Activated naive CD4-positive, alpha-beta T cell treated with anti-CD3 and anti-CD28 coated beads, Interleukin-2, amount 50 U/mL, for 16 hours (primary cell): ENCODE measurements at regions not wholly inside any gene's neighbourhood (a gene's known extent, or its start where the extent isn't known, plus 50 kb on each side); places are given as distances from the start of the nearest gene placed in this dataset.
"Not testable (repeated sequence)": the region's sequence is repeated elsewhere in the genome, so short reads cannot be mapped to it uniquely, and the experiment has no call there.

Experiments used
- DNase-seq: peaks from one replicate; pipeline ENCODE4 v3.0.0-alpha.2; 2020

DNA sequence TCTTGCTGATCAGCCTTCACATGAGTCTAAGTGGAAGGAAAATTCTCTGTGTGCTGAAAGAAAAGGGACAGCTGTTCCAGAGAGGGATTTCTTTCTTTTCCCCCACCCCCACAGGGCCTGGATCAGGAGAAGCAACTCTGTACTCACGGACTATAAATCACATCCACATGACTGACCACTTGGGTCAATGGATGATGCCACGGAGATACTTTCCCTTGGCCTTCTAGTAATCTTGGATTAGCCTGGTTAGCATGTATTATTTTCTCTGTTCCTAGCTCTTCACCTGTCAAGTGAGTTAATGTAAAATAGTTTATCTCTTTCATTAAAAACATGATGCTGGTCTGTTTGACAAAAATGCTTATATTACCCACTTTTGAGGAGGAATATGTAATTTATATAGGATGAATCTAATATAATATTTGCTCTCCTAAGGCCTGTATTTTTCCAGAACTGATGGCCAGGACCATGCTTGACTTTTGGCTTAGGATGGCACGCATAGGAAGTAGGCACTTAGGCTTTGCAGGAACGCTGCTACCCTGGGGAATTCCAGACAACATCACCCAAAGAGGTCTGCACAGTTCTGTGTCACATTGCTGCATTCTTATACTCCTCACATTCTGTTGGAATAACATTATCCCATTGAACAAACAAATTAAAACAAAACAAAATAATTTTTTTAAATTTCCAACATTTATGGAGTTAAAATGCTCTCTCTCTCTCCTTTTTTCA is 892.1 kb downstream of the TLE1 start:
- no peak for DNase-seq

DNA sequence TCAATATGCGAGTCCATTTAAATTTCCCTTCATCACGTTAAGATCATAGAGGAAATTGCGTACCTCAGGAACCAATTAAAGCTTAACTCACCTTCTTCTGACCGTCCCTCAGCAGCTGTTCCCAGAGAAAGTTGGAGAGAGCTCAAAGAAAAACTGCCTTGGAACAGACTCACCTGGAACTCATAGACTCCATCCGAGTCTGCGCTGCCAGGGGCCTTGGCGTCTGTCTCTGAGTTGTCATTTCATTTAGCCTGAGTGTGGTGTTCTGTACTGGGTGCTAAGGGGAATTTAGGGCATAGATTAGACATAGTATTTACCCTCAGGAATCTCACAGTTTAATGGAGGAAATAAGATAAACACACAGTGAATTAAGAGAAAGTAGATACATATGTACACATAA is 892.7 kb downstream of the TLE1 start:
- no peak for DNase-seq

DNA sequence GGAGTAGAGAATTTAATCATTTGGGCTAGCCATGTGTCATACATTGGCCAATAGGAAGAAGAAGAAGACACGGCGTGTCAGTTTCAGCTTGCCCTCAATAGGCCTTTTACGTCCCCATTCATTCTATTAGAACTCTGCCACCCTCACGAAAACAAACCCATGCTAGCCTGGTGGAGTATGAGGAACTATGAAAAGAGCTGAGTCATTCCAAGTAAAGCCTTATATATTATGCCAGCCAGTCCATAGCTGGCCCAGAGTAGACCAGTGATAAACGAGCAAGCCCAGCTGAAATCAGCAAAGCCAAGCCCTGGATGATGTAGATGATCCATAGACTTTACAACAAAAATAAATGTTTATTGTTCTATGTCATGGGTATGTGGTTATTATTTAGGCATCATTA is 895.1 kb downstream of the TLE1 start:
- no peak for DNase-seq

DNA sequence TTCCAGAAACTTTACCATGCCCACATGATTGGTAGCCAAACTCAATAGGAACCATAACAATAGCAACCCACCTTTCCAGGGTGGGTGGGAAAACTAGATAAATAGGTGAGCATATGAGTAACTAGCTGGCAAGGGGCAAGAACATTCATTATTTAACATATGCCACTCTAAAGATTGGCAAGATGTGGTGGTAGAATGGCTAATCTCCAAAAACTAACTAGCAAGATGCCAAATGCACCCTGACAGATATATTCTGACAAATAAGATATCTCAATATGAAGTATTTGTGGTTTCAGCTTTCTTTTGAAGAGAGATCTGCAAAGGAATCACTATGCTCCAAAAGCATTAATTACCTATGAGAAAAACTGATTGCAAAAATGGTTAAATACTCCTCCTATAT is 895.6 kb downstream of the TLE1 start:
- DNase-seq, result no peak

DNA sequence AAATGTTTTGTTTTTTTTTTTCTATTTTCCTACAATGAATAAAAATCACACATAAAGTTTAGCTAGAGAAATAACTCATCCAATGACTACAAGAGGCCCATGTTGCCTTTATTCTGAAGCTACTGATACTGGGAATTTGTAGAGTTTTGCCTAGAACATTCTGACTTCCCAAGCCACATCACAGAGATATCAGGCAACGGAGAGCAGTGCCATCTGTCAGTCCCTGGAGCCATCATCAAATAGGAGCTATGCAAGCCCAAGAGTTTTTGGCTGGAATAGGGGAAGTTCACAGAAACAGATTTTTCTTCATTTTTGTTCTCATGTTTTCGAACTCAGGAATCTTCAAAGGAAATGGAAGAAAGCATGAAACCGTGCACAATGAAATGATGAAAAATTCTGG is 896.6 kb downstream of the TLE1 start:
- no peak for DNase-seq

DNA sequence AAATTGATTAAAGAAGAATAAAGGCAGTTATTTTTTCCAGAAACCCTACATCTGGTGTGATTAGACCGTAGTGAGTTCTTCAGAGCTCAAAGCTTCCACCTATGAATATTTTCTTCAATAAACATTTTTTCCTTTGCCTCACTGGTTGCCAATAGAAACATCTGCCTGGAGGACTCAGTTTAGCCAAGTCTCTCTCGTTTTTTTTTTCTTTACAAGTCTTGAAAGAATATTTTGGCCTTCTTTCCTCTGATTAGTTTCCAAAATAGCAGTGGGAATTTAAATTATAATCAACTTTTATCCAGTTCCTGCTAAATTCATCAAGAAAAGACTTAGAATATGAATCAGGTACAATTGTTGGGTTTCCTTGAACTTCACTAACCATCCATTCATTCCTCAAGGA is 897.5 kb downstream of the TLE1 start:
- no peak for DNase-seq

DNA sequence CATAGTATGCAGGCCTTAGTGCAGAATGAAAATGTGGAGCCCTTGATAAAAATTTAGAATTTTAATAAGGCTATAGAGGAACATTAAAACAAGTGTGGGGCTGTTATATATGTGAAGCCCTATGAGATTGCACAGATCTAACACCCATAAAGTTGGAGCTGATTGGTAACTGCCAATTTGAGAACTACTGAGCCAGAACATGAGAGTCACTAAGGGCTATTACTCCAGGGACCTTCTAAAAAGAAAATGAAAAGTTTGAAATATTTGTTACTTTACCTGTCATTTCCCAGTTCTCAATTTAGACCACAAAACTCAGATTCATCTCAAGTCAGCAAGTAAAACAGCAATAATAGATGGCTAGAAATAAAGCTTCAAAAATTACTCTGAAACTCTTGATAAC is 898.6 kb downstream of the TLE1 start:
- no peak for DNase-seq

DNA sequence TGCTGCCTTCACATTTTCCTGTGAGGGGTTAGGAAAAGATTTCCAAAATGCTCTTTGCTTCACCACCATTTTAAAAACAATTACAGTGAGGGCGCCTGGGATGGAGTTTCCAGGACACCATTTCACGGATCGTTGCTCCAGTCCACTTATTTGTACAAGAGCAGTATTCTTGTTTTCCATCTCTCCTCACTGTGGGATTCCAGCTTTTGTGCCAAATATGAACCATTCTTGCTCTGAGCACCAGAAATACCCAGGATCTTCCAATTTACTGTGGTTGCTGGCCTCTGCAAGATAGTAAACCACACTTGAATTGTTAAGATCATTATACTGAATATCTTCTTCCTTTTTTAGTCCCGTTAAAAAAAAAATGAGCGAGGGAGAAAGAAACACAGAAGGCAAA is 899.5 kb downstream of the TLE1 start:
- DNase-seq, result no peak

DNA sequence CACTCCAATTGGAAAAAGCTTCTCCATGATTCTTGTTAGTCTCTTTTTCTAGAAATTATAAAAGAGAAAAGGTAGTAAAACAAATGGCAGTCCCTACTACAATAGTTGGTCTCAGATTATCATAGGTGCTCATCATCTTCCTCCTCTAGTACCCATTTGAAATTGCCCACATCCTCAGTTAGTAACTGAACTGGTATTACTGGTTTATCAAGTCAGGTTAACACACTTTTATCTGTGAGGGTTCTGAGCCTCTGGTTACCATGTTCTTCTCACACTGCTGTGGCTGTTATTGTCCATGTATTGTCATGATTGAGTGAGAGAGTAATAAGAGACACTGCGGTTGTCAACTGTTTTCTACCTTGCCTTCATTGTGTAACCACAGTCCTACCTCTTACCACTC is 901.7 kb downstream of the TLE1 start:
- no peak for DNase-seq

DNA sequence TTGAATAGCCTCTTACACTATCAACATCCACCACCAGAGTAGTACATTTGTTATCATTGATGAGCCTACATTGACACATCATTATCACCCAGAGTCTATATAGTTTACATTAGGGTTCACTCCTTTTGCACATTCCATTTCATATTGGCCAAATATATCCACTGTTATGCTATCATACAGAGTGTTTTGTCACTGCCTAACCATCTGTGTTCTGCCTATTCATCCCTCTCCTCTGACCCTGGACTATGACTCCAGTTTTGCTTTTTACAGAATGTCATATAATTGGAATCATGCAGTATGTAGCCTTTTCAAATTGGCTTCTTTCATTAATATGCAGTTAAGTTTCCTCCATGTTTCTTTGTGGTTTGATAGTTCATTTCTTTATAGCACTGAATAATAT is 904.7 kb downstream of the TLE1 start:
- no peak for DNase-seq

DNA sequence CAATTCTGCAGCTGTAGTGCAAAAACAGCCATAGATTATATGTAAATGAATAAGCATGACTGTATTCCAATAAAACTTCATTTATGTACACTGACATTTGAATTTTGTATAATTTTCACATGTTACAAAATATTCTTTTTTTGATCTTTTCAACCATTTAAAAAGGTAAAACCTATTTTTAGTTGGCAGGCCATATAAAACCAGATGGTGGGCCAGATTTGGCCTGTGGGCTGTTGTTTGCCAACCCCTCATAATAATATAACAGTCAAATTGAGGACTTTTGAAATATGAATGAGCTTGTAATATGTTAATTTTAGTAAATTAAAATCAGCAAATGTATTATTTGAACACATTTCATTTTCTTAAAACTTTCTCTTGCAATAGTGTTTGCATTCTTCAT is 913.4 kb downstream of the TLE1 start:
- DNase-seq, result no peak

DNA sequence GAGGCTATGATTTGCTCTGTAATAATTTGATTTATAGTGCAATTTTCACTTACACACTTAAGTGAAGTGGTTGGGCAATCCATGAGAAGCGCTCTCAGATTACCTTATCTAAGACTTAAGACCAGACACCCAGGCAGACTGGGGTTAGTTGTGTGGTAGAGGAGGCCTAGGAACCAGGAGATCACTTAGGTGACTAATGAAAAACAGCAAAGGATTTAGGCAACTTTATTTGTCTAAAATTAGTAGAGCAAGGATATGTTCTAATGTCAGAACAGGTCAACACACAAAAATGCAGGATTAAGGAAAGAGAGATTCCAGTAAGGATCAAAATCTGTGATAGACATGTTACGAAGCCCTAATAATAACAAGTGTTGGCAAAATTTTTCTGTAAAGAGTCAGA is 913.8 kb downstream of the TLE1 start:
- no peak for DNase-seq

DNA sequence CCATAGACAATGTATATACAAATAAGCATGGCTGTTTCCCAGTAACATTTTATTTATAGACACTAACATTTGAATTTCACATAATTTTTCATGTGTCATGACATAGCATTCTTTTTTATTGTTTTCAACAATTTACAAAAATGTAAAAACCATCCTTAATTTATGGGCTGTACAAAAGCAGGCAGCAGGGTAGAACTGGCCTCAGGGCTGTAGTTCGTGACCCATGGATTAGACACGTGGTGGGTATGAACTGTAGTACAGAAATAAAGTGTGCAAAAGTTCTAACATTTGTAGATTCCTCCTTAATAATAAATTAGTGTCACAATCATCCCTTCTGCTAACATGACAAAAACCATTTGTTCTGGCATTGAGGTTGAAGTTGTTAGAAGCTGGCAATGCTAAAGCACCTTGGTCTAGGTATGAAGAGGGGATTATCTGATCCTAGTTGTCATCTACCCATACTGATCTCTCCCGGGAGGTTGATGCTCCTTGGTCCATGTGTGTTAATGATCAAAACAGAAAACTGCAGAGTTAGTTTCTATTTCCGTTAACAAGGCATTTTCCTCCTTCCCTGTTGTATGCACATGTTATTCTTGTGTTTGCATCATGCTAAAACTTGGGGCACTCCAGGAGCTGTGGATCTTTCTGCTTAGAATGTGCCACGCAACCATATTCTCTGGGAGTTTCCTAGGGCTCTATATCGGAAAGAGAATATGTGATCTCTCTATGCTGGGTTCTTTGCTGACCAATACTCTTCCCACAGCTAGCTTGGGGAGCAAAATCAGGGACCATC is 917.6 kb downstream of the TLE1 start:
- DNase-seq, result no peak

DNA sequence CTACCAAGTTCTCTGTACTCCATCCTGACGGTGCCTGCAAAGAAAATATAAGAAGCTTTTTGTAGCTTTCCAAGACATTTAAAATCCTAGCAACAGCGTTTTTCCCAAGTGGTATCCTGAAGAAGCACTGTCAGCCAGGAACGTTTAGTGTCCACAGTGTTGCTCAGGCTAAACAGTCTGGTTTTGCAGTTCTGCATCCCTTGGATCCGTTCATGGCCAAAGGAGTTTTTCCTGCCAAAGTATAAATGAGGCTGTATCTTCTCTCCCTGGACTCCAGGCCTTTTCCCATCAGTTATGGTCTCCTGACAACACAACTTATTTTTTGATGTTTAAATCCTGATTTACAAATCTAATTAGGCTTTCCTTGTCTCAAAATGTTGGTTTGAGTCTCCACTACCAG is 925.8 kb downstream of the TLE1 start:
- DNase-seq, result no peak

DNA sequence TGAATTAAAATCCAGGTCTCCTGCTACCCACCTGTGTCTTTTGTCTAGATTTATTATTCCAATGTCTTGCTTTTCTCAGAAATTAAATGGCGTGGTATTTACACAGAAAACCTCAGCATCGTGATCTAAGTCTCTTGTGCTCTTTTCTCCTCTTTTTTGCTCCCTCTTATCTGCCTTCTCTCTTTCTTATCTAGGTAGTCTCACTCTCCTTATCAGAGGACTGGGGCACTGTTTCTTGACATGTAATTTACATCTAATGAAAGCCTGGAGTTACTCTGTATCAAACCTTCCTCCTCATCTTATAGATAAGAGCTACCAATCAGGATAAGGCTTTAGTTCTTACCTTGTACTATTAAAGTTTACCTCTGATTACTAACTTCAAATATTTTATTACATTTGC is 933.8 kb downstream of the TLE1 start:
- DNase-seq, result no peak

DNA sequence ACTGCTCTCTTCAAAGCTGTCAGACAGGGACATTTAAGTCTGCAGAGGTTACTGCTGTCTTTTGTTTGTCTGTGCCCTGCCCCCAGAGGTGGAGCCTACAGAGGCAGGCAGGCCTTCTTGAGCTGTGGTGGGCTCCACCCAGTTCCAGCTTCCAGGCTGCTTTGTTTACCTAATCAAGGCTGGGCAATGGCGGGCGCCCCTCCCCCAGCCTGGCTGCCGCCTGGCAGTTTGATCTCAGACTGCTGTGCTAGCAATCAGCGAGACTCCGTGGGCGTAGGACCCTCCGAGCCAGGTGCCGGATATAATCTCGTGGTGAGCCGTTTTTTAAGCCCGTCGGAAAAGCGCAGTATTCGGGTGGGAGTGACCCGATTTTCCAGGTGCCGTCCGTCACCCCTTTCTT is 942.3 kb downstream of the TLE1 start:
- DNase-seq, result not testable (repeated sequence)

DNA sequence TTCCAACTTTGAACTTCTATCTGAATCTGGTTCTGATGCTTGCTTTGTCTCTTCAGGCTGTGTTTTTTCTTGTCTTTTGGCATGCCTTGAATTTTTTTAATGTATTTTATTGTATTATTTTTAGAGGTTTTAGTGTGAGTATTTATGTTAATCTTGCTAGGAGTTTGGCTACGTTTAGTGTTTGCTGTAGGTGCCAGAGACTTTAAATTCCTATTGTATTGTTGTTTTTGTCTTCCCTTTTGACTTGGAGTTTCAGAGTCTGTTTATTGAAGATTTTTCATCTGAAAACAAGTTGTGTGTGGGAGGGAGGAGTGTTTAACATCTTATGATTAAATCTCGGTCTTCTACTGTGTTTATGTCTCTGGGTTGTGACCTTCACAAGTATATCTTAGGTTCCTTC is 956.8 kb downstream of the TLE1 start:
- no peak for DNase-seq

DNA sequence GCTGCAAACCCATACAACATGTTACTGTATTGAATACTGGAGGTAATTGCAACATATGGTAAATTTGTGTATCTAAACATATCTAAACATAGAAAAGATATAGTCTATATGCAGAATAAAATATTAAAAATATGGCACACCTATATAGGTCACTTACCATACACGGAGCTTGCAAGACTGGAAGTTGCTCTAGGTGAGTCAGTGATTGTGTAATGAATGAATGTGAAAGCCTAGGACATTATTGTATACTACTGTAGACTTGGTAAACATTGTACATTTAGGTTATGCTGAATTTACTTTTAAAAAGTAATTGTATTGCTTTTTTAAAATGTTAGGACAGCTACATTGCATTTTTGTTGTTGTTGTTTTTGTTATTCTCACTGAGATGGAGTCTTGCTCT is 968.8 kb downstream of the TLE1 start:
- no peak for DNase-seq

DNA sequence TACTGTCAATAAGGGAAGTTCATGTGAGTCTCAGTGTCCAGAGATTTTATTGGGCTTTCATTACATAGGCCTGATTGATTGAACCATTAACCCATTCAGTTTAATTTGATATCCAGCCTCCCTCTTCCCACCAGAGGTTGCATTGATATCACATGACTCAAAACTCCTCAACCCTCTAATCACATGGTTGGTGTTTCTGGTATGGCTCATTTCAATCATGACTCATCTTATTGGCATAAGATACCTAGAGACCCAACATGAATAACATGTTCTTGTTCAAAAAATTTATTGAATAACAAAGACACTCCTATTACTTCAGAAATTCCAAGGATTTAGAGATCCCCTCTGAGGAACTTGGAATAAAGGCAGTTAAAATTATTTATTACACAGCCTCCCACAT is 982.2 kb downstream of the TLE1 start:
- DNase-seq, result no peak

DNA sequence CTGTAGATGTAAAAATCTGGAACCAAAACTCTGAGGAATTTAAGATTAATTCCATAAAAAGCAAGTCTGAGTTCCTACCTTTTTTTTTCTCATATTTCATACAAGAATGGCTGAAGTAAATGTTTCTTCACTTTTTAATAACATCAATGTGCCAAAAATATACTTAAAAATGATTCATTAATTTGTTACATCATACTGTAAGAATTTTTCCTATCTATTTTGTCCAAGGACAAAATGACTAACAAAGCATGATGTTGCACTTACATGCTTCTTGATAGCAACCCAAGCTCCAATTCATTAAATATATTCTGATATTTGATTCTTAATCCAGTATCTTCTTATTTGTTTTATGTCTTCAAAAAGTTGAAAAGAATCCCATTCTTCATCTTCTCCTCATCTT is 988.3 kb downstream of the TLE1 start:
- DNase-seq, result no peak

DNA sequence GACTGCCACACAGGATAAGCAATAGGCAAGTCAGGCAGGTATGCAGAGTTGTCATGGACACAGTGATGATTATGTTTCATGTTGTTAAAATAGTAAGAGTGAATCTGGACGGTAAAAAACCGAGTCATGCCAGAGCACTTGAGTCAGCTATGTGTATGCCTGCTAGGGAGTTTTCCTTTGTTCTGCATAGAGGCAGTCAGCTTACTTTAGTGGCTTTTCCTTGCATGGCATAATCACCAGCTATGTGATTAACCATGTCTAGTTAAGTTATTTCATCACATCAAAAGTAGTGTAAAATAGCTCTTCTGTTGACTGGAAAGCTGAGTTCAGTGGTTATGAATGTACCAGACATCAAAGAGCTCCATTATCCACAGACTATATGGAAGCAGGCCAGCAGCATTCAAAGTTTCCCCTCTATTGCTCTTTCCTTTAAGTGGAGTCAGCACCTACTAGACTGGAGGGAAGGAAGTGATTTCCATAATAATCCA is 989.8 kb downstream of the TLE1 start:
- no peak for DNase-seq

DNA sequence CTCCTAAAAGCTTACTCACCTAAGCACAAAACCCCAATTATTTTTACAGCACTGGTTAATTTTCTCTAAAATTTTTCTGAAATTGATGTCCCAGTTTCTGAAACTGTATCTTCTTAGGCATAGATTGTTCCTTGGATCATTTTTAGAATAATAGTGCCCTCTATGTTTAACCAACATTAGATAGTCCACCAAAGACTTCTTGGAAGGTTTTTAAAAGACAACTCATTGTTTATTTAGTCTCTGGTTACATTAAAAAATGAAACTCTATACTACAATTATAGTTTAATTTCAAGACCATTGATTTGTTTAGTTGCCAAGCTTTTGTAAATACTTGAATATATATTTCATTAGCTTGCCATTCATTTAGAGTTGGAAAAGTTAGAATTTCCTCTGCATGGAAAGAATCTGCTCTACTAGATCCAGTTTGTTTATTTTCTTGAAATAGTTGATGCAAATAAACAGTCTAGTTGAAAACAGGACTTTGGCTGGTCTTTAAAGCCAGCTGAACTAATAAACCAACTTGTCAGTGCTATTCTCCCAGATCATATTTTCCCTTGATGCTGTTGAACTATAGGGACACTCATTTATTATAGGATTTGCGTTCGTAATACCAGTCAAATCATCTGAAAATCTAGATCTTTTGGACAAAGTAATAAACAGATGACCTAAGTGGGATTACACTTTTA is 990.5 kb downstream of the TLE1 start:
- DNase-seq, result no peak

DNA sequence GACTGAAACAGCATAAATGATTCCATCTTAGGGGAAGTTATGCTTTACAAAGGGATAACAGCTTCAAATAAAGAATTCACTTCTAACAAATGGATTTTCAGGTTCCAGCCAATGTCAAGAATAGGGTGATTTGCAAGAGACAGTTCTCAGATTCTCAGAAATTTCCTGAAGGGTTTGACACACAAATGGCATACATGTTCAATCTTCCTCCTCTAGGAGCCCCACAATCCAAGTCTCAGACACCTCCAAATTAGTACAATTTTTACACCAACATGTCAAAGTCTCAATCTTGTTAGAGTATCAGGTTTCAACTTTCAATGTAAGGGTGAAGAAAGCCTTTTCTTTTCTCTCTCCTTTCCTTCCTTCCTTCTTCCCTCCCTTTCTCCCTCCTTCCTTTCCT is 996.6 kb downstream of the TLE1 start:
- no peak for DNase-seq

DNA sequence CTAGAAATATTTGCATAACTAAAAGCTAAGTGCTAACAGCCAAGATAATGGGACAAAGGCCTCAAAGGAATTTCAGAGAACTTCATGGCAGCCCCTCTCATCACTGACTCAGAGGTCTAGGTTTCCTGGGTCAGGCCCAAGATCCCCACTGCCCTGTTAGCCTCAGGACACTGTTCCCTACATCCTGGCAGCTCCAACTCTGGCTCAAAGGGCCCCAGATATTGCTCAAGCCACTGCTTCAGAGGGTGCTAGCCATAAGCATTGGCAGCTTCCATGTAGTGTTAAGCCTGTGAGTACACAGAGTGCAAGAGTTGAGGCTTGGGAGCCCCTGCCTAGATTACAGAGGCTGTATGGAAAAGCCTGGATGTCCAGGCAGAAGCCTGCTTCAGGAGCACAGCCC is 998.1 kb downstream of the TLE1 start:
- DNase-seq, result no peak
